ENCODE measurements at regions not wholly inside any gene's neighbourhood (a gene's known extent, or its start where the extent isn't known, plus 50 kb on each side); places are given as distances from the start of the nearest gene placed in this dataset.
"Not testable (repeated sequence)": the region's sequence is repeated elsewhere in the genome, so short reads cannot be mapped to it uniquely, and the experiment has no call there.

- no peak for DNase-seq (ENCODE audit: low read depth)
Measured at GRCh38 chrX:1059576-1060561, 152.6 kb downstream of the CRLF2 start.

DNA sequence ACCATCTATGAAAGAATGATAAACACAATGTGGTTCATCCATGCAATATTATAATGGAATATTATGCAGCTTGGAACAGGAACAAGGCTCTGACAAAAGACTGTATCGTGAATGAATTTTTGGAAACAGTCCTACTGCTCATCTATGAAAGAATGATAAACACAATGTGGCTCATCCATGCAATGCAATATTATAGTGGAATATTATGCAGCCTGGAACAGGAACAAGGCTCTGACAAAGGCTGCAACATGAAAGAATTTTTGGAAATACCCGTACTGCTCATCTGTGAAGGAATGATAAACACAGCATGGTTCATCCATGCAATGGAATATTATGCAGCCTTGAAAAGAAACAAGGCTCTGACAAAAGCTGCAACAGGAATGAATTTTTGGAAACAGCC, 158.8 kb downstream of the CRLF2 start:
- DNase-seq (ENCODE audit: low read depth) = not testable (repeated sequence)

DNA sequence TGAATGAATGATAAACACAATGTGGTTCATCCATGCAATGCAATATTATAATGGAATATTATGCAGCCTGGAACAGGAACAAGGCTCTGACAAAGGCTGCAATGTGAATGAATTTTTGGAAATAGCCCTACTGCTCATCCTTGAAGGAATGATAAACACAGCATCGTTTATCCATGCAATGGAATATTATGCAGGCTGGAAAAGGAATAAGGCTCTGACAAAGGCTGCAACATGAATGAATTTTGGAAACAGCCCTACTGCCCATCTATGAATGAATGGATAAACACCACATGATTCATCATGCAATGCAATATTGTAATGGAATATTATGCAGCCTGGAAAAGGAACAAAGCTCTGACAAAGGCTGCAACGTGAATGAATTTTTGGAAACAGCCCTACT, 159.4 kb downstream of the CRLF2 start:
- DNase-seq (ENCODE audit: low read depth) = no peak

DNA sequence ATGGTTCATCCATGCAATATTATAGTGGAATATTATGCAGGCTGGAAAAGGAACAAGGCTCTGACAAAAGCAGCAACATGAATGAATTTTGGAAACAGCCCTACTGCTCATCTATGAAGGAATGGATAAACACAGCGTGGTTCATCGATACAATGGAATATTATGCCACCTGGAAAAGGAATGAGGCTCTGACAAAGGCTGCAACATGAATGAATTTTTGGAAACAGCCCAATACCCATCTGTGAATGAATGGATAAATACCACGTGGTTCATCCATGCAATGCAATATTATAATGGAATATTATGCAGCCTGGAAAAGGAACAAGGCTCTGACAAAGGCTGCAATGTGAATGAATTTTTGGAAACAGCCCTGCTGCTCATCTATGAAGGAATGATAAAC, 160.4 kb downstream of the CRLF2 start:
- no peak for DNase-seq (ENCODE audit: low read depth)

DNA sequence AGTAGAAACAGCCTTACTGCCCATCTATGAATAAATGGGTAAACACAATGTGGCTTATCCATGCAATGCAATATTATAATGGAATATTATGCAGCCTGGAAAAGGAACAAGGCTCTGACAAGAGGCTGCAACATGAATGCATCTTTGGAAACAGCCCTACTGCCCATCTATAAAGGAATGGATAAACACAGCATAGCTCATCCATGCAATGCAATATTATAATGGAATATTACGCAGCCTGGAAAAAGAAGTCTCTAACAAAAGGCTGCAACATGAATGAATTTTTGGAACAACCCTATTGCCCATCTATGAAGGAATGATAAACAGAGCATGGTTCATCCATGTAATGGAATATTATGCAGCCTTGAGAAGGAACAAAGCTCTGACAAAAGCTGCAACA, 161.0 kb downstream of the CRLF2 start:
- DNase-seq (ENCODE audit: low read depth) = no peak

DNA sequence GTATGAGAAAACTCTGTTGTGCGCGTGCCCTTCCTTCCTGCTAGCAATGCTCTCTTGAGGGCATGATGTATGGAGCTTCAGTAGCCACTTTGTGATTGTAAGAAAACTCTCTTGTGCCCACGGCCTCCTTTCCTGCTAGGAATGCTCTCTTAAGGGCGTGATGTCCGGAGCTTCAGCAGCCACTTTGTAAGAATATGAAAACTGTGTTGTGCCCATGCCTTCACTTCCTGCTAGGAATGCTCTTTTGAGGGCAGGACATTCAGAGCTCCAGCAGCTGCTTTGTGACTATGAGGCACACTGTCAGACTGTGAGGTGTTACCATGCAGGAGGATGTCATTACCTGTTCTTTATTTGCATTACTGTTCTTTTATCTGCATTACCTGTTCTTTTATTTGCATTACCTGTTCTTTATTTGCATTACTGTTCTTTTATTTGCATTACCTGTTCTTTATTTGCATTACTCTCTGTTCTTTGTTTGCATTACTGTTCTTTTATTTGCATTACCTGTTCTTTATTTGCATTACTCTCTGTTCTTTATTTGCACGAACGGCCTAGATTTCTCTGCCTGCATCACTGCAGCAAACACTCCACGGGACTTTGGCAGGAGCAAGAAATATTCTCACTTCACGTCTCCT, 166.7 kb downstream of the CRLF2 start:
- DNase-seq (ENCODE audit: low read depth) = no peak

DNA sequence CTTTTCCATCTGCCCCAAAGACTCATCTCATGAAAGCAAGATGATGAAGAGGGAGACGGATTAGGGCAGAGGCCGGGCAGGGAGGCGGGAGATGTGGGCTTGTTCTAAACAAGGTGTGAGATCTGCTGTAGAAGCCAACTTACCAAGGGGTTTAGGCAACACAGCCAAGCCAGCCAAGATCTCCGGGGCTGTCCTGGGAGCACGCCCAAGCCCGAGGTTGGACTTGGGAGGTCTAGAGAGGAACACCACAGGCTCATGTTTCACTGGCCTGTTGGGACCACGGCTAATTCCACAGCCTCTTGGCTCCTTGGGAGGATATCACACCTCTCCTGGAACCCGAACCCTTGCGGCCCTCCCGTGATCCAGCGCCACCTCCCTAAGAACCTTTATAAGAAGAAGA, 171.4 kb downstream of the CRLF2 start:
- no peak for DNase-seq (ENCODE audit: low read depth)

GRCh38 chrX:1035931-1036330, 176.5 kb downstream of the CRLF2 start:
- not testable (repeated sequence) for DNase-seq (ENCODE audit: low read depth)

- DNase-seq (ENCODE audit: low read depth) = no peak
Measured at GRCh38 chrX:1035206-1035605, 177.2 kb downstream of the CRLF2 start.

- DNase-seq (ENCODE audit: low read depth) = no peak
Measured at GRCh38 chrX:1034717-1035116, 177.7 kb downstream of the CRLF2 start.

DNA sequence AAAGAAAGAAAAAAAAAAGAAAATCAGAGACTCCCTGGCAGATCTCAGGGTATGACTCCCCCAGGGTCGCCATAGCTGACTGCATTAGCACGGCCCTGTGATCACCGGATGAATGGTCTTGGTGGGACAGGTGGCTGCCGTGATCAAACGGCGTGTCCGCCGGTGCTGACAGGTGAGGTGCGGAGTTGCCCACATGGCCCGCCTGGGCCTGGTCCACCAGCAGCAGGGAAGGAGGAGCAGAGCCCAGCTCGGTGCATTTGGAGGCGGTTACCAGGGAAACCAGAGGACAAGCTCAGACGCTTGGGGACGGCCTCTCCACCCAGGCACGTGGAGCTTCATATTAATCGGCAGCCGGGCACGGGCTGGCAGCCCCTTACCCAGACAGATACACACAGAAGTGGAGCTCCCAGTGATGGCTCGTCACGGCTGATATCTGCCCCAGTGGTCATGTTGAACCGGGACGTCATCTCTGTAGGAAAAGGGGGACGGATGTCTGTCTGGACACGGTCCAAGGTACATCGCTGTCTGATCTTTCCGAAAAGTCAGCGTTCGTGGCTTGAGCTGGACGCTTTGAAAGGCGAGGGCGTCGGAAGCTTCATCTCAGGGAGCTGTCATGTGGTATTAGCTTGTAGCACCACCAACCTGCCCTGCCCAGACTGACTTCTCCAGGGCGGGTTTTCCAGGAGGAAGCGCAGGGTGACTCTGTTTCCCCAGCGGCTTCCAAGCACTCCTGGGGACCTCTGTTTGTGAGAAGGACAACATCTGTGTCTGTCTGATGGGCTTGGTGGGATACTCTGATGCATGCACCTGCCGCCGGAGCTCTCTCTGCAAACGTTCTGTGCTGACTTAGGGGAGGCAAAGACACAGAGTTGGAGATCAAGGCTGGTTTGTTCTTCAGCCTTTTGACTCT, 180.7 kb downstream of the CRLF2 start:
- no peak for DNase-seq (ENCODE audit: low read depth)

GRCh38 chrX:1029494-1029893, 183.0 kb downstream of the CRLF2 start:
- DNase-seq (ENCODE audit: low read depth) = no peak

GRCh38 chrX:1027680-1028079, 184.8 kb downstream of the CRLF2 start:
- no peak for DNase-seq (ENCODE audit: low read depth)

- DNase-seq (ENCODE audit: low read depth) = no peak
Measured at GRCh38 chrX:1027133-1027532, 185.3 kb downstream of the CRLF2 start.

DNA sequence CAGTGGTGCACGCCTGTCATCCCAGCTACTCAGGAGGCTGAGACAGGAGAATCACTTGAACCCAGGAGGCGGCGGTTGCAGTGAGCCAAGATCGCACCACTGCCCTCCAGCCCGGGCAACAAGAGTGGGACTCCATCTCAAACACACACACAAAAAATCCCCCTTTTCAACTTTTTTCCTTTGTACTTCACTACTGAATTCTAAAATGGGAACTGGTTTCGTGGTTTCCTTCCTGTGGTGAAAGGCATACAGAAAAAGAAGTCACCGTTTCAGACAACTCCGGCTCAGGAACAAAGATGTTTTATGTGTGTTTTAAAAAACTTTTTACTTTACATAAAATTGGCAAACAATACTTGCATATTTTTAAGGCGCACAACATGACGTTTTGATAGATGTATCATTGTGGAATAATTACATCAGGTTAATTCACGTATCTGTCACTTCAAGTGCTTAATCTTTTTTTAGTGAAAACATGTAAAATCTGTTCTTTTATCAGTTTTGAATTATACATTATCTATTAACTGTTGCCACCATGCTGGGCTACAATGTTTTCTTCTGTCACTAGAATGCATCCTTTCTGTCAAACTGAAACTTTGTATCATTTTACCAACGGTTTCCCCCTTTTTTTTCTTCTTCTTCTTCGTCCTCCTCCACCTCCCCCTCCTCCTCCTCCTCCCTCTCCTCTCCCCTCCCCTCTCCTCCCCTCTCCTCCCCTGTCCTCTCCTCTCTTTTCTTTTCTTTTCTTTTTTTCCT, 186.0 kb downstream of the CRLF2 start:
- no peak for DNase-seq (ENCODE audit: low read depth)

- no peak for DNase-seq (ENCODE audit: low read depth)
Measured at GRCh38 chrX:1025413-1025812, 187.0 kb downstream of the CRLF2 start.

DNA sequence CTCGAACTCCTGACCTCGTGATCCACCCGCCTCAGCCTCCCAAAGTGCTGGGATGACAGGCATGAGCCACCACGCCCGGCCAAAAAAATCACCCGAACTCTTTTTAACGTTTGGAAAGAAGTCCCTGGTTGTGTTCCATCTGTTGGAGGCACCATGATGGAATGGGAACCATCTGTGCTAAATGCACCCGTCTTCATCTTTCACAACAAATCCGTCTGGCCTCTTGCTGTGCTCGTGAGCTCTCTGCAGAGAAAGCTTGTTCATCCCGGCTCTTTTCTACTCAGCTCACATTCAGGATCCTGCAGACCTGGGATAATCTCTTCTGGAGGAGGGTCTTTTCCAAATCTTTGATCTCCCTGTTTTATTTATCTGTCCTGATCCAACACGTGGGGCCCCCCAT, 188.8 kb downstream of the CRLF2 start:
- no peak for DNase-seq (ENCODE audit: low read depth)

- DNase-seq (ENCODE audit: low read depth) = not testable (repeated sequence)
Measured at GRCh38 chrX:1021314-1021993, 191.0 kb downstream of the CRLF2 start.

DNA sequence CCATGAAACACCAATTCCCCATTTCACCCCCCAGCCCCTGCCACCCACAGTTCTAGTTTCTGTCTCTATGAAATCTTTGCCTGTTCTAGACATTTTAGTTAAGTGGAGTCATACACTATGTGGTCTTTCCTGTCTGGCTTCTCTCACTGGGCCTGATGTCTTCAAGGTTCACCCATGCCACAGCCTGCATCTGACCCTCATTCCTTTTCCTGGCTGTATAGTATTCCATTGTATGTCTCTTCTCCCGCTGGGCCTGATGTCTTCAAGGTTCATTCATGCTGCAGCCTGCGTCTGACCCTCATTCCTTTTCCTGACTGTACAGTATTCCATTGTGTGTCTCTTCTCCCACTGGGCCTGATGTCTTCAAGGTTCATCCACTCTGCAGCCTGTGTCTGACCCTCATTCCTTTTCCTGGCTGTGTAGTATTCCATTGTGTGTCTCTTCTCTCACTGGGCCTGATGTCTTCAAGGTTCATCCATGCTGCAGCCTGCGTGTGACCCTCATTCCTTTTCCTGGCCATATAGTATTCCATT, 191.7 kb downstream of the CRLF2 start:
- DNase-seq (ENCODE audit: low read depth) = no peak

- not testable (repeated sequence) for DNase-seq (ENCODE audit: low read depth)
Measured at GRCh38 chrX:1016926-1017325, 195.5 kb downstream of the CRLF2 start.

- DNase-seq (ENCODE audit: low read depth) = not testable (repeated sequence)
Measured at GRCh38 chrX:1016281-1016680, 196.2 kb downstream of the CRLF2 start.
